ENCODE measurements at regions not wholly inside any gene's neighbourhood (a gene's known extent, or its start where the extent isn't known, plus 50 kb on each side); places are given as distances from the start of the nearest gene placed in this dataset.

DNA sequence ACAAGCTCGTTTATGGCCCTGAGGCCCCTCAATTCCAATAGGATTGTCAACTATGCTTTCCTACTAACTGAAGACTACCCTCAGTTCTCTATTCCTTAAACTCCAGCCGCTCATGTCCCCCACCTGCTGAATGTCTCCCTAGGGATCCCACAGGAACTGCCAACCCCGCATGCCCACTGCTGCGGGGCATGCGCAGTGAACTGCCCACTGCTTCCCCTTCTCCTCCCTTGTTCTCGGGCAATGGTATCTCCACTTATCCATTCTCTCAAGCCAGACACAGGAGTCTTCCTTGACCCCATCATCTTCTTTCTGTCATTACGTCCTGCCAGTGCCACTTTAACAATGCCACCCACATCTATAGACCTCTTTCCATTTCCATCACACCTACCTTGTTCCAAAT is 90.0 kb downstream of the FGF18 start:
- Mint-ChIP-seq H3K9me3 (ENCODE audit: low read depth) (no peaks in the 10 kb centered on the region), H3K27me3 (ENCODE audit: low read depth) (peaks cover 3% of the 10 kb centered on the region), H3K36me3 (ENCODE audit: low read depth) (no peaks in the 10 kb centered on the region), H3K27ac (ENCODE audit: unreplicated experiment) (no peak overlapping the region), H3K4me1 (ENCODE audit: low read depth) (no peaks in the 10 kb centered on the region), H3K4me3 (ENCODE audit: unreplicated experiment) (no peak overlapping the region)
- TF ChIP-seq, protein P1, sequence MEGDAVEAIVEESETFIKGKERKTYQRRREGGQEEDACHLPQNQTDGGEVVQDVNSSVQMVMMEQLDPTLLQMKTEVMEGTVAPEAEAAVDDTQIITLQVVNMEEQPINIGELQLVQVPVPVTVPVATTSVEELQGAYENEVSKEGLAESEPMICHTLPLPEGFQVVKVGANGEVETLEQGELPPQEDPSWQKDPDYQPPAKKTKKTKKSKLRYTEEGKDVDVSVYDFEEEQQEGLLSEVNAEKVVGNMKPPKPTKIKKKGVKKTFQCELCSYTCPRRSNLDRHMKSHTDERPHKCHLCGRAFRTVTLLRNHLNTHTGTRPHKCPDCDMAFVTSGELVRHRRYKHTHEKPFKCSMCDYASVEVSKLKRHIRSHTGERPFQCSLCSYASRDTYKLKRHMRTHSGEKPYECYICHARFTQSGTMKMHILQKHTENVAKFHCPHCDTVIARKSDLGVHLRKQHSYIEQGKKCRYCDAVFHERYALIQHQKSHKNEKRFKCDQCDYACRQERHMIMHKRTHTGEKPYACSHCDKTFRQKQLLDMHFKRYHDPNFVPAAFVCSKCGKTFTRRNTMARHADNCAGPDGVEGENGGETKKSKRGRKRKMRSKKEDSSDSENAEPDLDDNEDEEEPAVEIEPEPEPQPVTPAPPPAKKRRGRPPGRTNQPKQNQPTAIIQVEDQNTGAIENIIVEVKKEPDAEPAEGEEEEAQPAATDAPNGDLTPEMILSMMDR (IDR thresholded peaks at IDR 0.05), result no peak
- no peak for DNase-seq (ENCODE audit: low spot score)

DNA sequence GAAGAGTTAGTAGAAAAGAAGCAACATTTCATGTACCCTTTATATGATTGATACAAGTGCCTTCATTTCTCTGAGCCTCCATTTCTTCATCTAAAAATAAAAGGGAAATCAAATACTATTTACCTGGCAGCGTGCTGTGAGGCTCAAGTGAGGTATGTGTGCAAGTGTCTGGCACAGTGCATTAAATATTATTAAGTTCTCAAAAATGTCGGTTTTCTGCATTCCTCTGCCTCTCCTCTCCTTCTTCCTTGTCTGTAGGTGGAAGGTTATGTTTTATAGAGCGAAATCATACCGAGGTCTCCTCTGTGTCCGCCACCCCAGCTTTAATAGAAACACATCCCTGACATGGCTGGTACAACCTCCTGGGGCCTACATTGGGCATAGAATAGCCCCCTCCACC is 93.0 kb downstream of the FGF18 start:
- no peaks in the 10 kb centered on the region for H3K36me3 Mint-ChIP-seq (ENCODE audit: low read depth)
- TF ChIP-seq, protein P1 (IDR thresholded peaks at IDR 0.05), result no peak
- H3K4me3 Mint-ChIP-seq (ENCODE audit: unreplicated experiment), result no peak overlapping the region
- H3K27ac Mint-ChIP-seq (ENCODE audit: unreplicated experiment), result no peak overlapping the region
- DNase-seq (ENCODE audit: low spot score), result no peak
- H3K4me1 Mint-ChIP-seq (ENCODE audit: low read depth), result no peaks in the 10 kb centered on the region
- H3K9me3 Mint-ChIP-seq (ENCODE audit: low read depth), result no peaks in the 10 kb centered on the region
- H3K27me3 Mint-ChIP-seq (ENCODE audit: low read depth), result peaks cover 3% of the 10 kb centered on the region

- Mint-ChIP-seq H3K4me1 (ENCODE audit: low read depth) (peaks cover 9% of the 10 kb centered on the region), H3K36me3 (ENCODE audit: low read depth) (no peaks in the 10 kb centered on the region), H3K9me3 (ENCODE audit: low read depth) (no peaks in the 10 kb centered on the region), H3K4me3 (ENCODE audit: unreplicated experiment) (no peak overlapping the region), H3K27me3 (ENCODE audit: low read depth) (peaks cover 3% of the 10 kb centered on the region), H3K27ac (ENCODE audit: unreplicated experiment) (no peak overlapping the region)
- TF ChIP-seq, protein P1 (IDR thresholded peaks at IDR 0.05), result no peak
- DNase-seq (ENCODE audit: low spot score), result no peak
Observed at GRCh38 chr5:171513591-171513990, 94.1 kb downstream of the FGF18 start.

DNA sequence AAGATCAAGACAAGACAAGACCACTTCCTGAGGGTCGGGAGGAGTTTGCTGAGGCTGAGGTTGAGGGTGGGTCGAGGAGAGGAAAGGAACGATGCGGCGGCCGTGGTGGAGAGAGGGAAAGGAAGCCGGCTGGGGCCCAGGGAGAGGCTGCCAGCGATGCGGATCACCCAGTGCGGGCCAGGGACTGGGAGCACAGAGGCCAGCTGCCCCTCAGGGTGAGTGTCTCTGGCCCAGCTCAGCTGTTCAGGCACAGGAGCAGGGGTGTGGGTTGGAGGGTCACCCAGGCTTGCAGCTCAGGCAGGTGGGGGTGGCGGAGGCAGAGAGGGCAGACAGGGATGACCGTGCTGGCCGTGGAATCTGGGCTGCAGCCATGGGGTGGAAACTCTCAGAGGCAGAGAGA is 99.5 kb downstream of the FGF18 start:
- Mint-ChIP-seq H3K9me3 (ENCODE audit: low read depth) (no peaks in the 10 kb centered on the region), H3K4me1 (ENCODE audit: low read depth) (peaks cover 47% of the 10 kb centered on the region), H3K27me3 (ENCODE audit: low read depth) (no peaks in the 10 kb centered on the region), H3K27ac (ENCODE audit: unreplicated experiment) (peak overlapping the region; percentile 47), H3K36me3 (ENCODE audit: low read depth) (no peaks in the 10 kb centered on the region), H3K4me3 (ENCODE audit: unreplicated experiment) (no peak overlapping the region)
- no peak for DNase-seq (ENCODE audit: low spot score)
- TF ChIP-seq, protein P1 (IDR thresholded peaks at IDR 0.05), result no peak

DNA sequence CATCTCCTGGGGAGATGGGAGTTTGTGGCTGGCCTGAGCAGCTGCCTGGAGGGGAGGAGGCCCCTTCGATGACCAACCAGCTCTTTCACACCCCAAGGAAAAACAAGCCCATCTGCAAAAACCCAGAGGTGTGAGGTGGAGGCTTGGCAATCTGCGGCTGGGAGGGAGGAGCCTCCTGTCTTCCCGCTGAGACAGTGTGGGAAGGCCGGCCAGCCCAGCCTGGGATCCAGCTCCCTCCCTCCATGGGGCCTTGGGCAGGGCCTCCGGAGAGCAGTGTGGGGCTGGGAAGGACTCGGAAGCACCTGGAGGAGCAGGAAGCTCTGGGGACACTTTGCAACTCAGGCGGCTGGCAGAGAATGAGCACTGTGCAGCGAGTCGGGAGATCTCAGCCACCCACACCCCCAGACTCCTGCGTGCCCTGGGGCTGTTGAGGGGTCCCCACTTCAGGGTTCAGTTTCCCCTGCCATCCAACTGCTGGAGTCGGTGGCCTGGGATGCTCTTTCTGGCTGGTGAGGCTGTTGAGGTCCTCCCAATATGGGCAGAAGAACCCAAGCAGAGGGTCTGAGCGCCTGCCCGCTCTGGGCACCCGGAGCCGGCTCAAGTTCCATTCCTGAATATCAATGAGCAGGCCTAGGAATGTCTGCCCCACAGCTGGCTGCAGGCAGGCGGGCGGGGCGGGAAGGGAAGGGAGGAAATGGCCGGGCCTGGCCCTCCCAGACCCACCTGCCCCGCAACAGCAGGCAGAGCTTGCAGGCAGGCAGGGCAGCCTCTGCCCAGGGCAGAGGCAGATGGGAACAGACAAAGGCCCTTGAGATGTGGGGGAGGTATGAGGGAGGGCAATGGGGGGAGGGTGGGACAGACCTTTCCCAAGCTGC is 101.1 kb downstream of the FGF18 start:
- Mint-ChIP-seq H3K9me3 (ENCODE audit: low read depth) (no peaks in the 10 kb centered on the region), H3K27me3 (ENCODE audit: low read depth) (no peaks in the 10 kb centered on the region), H3K27ac (ENCODE audit: unreplicated experiment) (peak overlapping the region; percentile 92), H3K4me1 (ENCODE audit: low read depth) (peaks cover 63% of the 10 kb centered on the region), H3K36me3 (ENCODE audit: low read depth) (no peaks in the 10 kb centered on the region), H3K4me3 (ENCODE audit: unreplicated experiment) (peak overlapping the region; percentile 39)
- no peak for DNase-seq (ENCODE audit: low spot score)
- TF ChIP-seq, protein P1 (IDR thresholded peaks at IDR 0.05), result no peak
